ENCODE measurements at regions not wholly inside any gene's neighbourhood (a gene's known extent, or its start where the extent isn't known, plus 50 kb on each side); places are given as distances from the start of the nearest gene placed in this dataset.

- no peak for TF ChIP-seq NFE2L2 (IDR thresholded peaks at IDR 0.05; ENCODE audit: low read depth, low read length)
- TF ChIP-seq MAFK (IDR thresholded peaks at IDR 0.05; ENCODE audit: low read depth, low read length): no peak
- TF ChIP-seq CHD1 (IDR thresholded peaks at IDR 0.05; ENCODE audit: low read depth, low read length): no peak
- TF ChIP-seq CTCF (conservative IDR thresholded peaks at IDR 0.05; ENCODE audit: low read depth, low read length): no peak
- no peak for TF ChIP-seq SMC3 (IDR thresholded peaks at IDR 0.05; ENCODE audit: low read depth, low read length)
- TF ChIP-seq MAZ (IDR thresholded peaks at IDR 0.05; ENCODE audit: borderline replicate concordance, low read depth, low read length): no peak
- TF ChIP-seq MXI1 (IDR thresholded peaks at IDR 0.05; ENCODE audit: borderline replicate concordance, low read depth, low read length): no peak
- no peak overlapping the region for H2AK9ac ChIP-seq (replicated peaks; ENCODE audit: low read depth, low read length, poor library complexity)
- no peak overlapping the region for H3K4me3 ChIP-seq (ENCODE audit: insufficient read depth, low read depth, low read length)
- no CpG with 5 or more reads among the region's 5 CpGs for whole genome bisulfite sequencing, 2 experiments (ENCODE audit: extremely low coverage in 2 of 2, insufficient read length in 1 of 2)
- CTCF ChIA-PET: no interaction called here
- H3K14ac ChIP-seq (replicated peaks; ENCODE audit: low read depth, low read length): no peak overlapping the region
- H3K9me1 ChIP-seq (ENCODE audit: insufficient read depth, low read length): no peaks in the 10 kb centered on the region
- peaks cover 1% of the 10 kb centered on the region; the same call in 1 of the 2 replicates for H3K9me3 ChIP-seq (ENCODE audit: control insufficient read depth, insufficient read depth, low read length)
- no peak overlapping the region for H2BK20ac ChIP-seq (ENCODE audit: low read depth, low read length)
- H2BK15ac ChIP-seq (ENCODE audit: low read depth, low read length): no peak overlapping the region
- H3K27ac ChIP-seq (ENCODE audit: insufficient read depth, low read length): no peak overlapping the region
- POLR2A ChIA-PET (ENCODE audit: unreplicated experiment): no interaction called here
- H3K56ac ChIP-seq (ENCODE audit: extremely low read depth, insufficient read depth, low read length): no peak overlapping the region
- no peak overlapping the region for H2BK5ac ChIP-seq (ENCODE audit: low read depth, low read length, poor library complexity, severe bottlenecking)
- H3K36me3 ChIP-seq (ENCODE audit: control insufficient read depth, insufficient read depth, low read length): no peaks in the 10 kb centered on the region
- DNase-seq (no peak), ATAC-seq (ENCODE audit: low read depth) (no peak)
- no peak overlapping the region for H3K4me2 ChIP-seq (ENCODE audit: low read depth, low read length)
- no peak overlapping the region for H3K9ac ChIP-seq (ENCODE audit: low read depth, low read length)
- H4K20me1 ChIP-seq (ENCODE audit: insufficient read depth, low read length): no peaks in the 10 kb centered on the region
- no peak overlapping the region for H3K23ac ChIP-seq (ENCODE audit: low read depth, low read length)
- H3K18ac ChIP-seq (ENCODE audit: low read depth, low read length): no peak overlapping the region
- H2AFZ ChIP-seq (replicated peaks; ENCODE audit: low read length, poor library complexity): no peak overlapping the region
- H4K5ac ChIP-seq (ENCODE audit: low read depth, low read length): no peak overlapping the region
- H3K4ac ChIP-seq (ENCODE audit: low read depth, low read length): no peak overlapping the region
- H3K27me3 ChIP-seq (ENCODE audit: control insufficient read depth, insufficient read depth, low read length): no peaks in the 10 kb centered on the region
- no peak overlapping the region for H4K91ac ChIP-seq (ENCODE audit: insufficient read depth, low read depth, low read length)
- no peak overlapping the region for H2AK5ac ChIP-seq (ENCODE audit: low read depth, low read length)
- dilution Hi-C loops (cut with HindIII; ENCODE audit: low sequenced_read_pairs, unreplicated experiment): no loop called here
- no peak overlapping the region for H2BK120ac ChIP-seq (ENCODE audit: low read depth, low read length)
- intact Hi-C loops (cut with micrococcal nuclease): no loop called here
- H3K79me1 ChIP-seq (ENCODE audit: low read depth in 1 of 2, low read length in 2 of 2): no peaks in the 10 kb centered on the region
- no peak overlapping the region for H4K8ac ChIP-seq (ENCODE audit: low read depth in 2 of 2, low read length in 2 of 2)
- in situ Hi-C loops (cut with MboI; ENCODE audit: low sequenced_read_pairs): no loop called here
- BruUV-seq (replicated peaks): no TSS peak
- no peaks in the 10 kb centered on the region for H3K4me1 ChIP-seq (ENCODE audit: control insufficient read depth, insufficient read depth, low read length)
These were observed 1339.2 kb upstream of the TENM4 start for GRCh38 chr11:80779905-80780605.
